ENCODE measurements at regions not wholly inside any gene's neighbourhood (a gene's known extent, or its start where the extent isn't known, plus 50 kb on each side); places are given as distances from the start of the nearest gene placed in this dataset.

DNA sequence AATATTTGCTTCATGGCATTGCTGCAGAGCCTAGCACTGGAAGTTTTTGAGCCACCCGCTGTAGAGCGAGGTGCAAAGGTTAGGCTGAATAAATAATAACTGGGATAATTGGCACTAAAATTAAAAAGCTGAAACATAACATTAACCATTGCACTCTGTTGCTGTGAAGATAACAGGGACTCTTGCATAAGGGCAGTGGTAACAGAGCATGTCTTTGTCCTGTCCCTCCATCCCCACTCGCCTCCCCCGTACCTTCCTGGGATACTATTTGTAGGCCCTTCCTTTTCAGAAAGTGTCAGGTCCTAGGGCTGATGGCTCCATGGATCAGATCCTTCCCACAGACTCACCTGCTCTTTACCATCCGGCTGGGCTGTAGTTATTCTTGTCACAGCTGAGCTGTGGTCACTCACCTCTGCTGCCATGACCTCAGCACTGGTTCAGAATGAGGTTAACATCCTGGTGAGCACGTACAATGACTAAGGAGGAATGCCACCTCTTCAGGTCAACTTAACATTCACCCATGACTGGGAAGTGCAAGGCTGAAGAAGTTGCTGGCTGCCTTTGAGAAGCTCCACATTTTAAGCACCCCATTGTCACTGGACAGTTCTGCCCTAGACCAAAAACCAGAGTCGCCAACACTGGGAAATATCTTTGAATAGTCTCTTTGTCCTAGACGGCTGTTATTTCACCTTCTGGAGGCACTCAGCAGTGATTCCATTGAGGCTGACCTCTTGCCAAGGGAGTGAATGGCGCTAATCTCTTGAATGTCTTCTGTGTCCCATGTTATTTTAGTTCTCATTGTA lies 103.2 kb upstream of the KIRREL3 start (continued):
- TF ChIP-seq RCOR1 (IDR thresholded peaks at IDR 0.05; ENCODE audit: insufficient replicate concordance, low read length) (no peak), SMC3 (IDR thresholded peaks at IDR 0.05; ENCODE audit: low read depth, low read length) (no peak), CEBPB (IDR thresholded peaks at IDR 0.05; ENCODE audit: low read depth, low read length) (no peak), RFX5 (IDR thresholded peaks at IDR 0.05; ENCODE audit: low read depth, low read length) (no peak), RAD21 (IDR thresholded peaks at IDR 0.05; ENCODE audit: low read length) (no peak)
- TF ChIP-seq, protein P1, sequence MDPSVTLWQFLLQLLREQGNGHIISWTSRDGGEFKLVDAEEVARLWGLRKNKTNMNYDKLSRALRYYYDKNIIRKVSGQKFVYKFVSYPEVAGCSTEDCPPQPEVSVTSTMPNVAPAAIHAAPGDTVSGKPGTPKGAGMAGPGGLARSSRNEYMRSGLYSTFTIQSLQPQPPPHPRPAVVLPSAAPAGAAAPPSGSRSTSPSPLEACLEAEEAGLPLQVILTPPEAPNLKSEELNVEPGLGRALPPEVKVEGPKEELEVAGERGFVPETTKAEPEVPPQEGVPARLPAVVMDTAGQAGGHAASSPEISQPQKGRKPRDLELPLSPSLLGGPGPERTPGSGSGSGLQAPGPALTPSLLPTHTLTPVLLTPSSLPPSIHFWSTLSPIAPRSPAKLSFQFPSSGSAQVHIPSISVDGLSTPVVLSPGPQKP (IDR thresholded peaks at IDR 0.05; ENCODE audit: borderline replicate concordance, low read depth, low read length), result no peak
